ENCODE measurements at regions not wholly inside any gene's neighbourhood (a gene's known extent, or its start where the extent isn't known, plus 50 kb on each side); places are given as distances from the start of the nearest gene placed in this dataset.

- no peak for TF ChIP-seq ZNF830 (tag by site-specific recombination; IDR thresholded peaks at IDR 0.05; ENCODE audit: low read depth)
- no peak for TF ChIP-seq CTCF (tag by site-specific recombination; IDR thresholded peaks at IDR 0.05)
- TF ChIP-seq ZNF658 (tag by site-specific recombination; IDR thresholded peaks at IDR 0.05), result no peak
- TF ChIP-seq ZNF274 (IDR thresholded peaks at IDR 0.05; ENCODE audit: low read length), result no peak
- no peak for TF ChIP-seq ZNF274 (tag by site-specific recombination; IDR thresholded peaks at IDR 0.05; ENCODE audit: borderline replicate concordance)
- no peak for TF ChIP-seq ELK4 (IDR thresholded peaks at IDR 0.05; ENCODE audit: borderline replicate concordance, low read depth, low read length)
- no peak for TF ChIP-seq ZNF146 (tag by site-specific recombination; IDR thresholded peaks at IDR 0.05)
- no peak for TF ChIP-seq ZNF10 (tag by site-specific recombination; IDR thresholded peaks at IDR 0.05)
- TF ChIP-seq YY2 (tag by site-specific recombination; IDR thresholded peaks at IDR 0.05), result no peak
- no peak for TF ChIP-seq KLF10 (tag by site-specific recombination; IDR thresholded peaks at IDR 0.05)
- no peak for TF ChIP-seq ZNF639 (tag by site-specific recombination; IDR thresholded peaks at IDR 0.05)
- TF ChIP-seq ZBTB21 (tag by site-specific recombination; IDR thresholded peaks at IDR 0.05), result no peak
- no peak for TF ChIP-seq ATF2 (tag by site-specific recombination; IDR thresholded peaks at IDR 0.05; ENCODE audit: low read depth)
These were observed 151.5 kb downstream of the INO80D start for GRCh38 chr2:205934443-205934842.
